ENCODE measurements at regions not wholly inside any gene's neighbourhood (a gene's known extent, or its start where the extent isn't known, plus 50 kb on each side); places are given as distances from the start of the nearest gene placed in this dataset.
"Not testable (repeated sequence)": the region's sequence is repeated elsewhere in the genome, so short reads cannot be mapped to it uniquely, and the experiment has no call there.

DNA sequence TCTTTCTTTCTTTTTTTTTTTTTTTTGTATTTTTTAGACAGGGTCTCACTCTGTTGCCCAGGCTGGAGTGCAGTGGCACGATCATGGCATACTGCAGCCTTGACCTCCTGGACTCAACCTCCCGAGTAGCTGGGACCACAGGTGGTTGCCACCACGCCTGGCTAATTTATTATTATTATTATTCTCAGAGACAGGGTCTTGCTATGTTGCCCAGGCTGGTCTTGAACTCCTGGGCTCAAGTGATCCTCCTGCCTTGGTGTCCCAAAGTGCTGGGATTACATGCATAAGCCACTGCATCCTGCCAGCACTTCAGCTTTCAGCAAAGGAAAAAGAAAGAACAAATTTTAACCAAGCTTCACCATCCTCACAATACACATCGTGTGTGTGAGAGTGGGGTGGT, 97.9 kb upstream of the SERBP1 start:
- DNase-seq (ENCODE audit: low read depth) = no peak

- no peak for DNase-seq (ENCODE audit: low read depth)
These were observed 99.9 kb upstream of the SERBP1 start for GRCh38 chr1:67530071-67530470.

DNA sequence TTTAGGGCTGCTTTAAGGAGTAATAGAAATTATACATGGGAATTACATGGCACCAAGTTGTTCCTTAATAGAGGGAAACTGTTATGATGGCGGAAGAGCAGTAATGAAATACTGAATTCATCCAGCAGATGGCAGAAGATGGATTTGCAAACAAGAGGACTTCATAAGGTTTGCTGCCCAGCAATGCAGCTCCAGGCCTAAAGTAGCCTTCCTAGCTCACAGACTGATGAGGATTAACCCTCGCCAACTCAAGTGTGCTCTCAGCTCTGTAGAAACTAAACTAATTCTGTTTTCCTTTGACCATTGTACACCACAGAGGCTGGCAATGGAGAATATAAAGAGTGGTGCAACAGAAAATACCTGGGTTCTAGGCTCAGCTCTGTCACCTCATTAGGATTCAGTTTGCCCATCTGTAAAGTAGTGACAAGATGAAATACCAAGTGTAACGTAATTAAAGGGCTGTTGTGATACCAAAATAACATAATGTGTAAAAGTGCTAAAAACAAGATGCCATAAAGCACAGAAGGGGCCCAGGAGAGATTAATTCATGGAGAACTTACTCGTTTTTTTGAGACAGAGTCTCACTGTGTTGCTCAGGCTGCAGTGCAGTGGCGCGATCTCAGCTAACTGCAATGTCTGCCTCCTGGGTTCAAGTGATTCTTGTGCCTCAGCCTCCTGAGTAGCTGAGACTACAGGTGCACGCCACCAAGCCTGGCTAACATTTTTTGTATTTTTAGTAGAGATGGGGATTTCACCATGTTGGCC, 102.4 kb upstream of the SERBP1 start:
- DNase-seq (ENCODE audit: low read depth) = peak; percentile 86

DNA sequence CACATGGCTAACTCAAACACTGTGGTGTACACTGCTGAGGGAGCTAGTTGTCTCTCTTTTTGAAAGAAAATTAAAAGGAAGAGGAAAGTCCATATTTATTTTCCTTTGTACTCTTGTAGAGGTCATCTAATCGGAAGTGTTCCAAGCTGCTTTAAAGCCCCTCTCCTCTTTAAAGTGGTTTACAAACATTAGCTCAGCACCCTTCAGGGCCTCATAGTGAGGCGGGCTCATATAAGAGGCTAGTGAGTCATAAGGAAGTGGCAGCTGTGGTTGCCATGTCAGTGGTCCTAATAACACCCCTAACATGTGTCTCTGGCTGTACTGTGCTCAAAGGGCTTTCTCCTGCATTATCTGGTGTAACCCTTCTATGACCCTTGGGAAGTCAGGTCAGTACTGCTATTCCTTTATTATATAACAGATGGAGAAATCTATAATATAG, 104.4 kb upstream of the SERBP1 start:
- peak; percentile 75 for DNase-seq (ENCODE audit: low read depth)

DNA sequence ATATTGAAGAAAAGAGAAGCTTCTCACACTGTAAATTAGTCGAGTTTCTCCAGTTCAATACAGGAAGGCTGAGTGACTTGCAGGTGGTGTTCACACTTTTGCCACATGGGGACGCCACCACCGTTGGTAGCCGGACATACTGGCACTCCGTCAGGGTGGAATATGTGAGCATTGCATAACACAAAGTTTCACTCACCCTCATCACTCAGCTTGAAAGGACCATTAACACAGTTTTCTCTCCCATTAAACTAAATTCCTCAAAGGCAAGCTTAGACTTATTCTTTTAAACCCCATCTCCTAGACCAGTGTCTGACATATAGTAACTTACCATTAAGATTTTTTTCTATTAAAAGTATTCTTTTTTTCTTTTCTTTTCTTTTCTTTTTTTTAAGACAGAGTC, 105.3 kb upstream of the SERBP1 start:
- DNase-seq (ENCODE audit: low read depth) = peak; percentile 88

- no peak for DNase-seq (ENCODE audit: low read depth)
These were observed 106.9 kb upstream of the SERBP1 start for GRCh38 chr1:67536957-67537666.

GRCh38 chr1:67537667-67538018, 107.4 kb upstream of the SERBP1 start:
- no peak for DNase-seq (ENCODE audit: low read depth)

DNA sequence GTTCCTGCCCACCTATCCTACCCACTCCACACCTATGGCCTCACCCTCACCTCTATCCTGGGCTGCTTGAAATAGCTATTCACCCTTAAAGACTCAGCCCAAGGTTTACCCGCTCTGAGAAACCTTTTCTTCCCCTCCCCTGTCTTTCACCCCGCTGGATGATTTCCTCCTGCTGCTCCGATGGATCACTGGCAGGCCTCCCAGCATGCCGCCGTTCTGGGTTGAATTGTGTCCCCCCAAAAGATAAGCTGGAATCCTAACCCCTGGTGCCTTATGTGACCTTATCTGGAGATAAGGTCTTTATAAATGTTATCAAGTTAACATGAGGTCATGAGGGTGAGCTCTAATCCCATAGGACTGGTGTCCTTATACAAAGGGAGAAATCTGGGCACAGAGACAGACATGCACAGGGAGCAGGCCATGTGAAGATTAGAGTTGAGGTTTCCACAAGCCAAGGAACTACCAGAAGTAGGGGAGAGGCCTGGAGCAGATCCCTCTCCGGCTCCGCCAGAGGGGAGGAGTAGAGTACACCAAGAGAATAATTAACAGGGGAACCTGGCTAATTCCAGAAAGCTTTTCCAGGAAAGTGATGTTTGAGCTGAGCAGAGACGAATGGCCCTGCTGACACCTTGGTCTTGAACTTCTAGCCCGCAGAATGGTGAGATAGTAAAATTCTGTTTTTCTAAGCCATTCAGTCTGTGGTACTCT, 110.0 kb upstream of the SERBP1 start:
- DNase-seq (ENCODE audit: low read depth) = no peak

DNA sequence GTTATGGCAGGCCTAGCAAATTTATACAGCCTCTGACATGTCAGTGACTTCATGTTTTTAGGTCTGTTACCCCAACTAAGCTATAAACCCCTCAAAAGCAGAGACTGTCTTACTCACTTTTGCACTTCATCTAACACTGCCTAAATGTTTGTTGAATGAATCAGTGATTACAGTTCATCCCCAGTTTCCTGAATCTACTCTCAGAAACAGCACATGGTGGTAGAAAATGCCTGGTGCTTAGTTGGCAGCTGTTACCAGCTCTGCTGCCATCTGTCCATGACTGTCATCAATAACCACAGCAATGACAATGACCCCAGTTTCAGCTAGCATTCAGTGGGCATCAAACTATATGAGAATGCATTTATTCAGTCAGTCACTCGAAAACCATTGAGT, 110.5 kb upstream of the SERBP1 start:
- DNase-seq (ENCODE audit: low read depth) = peak; percentile 76

- DNase-seq (ENCODE audit: low read depth) = no peak
These were observed 112.5 kb upstream of the SERBP1 start for GRCh38 chr1:67542747-67543146.

- DNase-seq (ENCODE audit: low read depth) = no peak
These were observed 114.7 kb upstream of the SERBP1 start for GRCh38 chr1:67544921-67545320.

GRCh38 chr1:67545364-67545763, 115.2 kb upstream of the SERBP1 start:
- no peak for DNase-seq (ENCODE audit: low read depth)

DNA sequence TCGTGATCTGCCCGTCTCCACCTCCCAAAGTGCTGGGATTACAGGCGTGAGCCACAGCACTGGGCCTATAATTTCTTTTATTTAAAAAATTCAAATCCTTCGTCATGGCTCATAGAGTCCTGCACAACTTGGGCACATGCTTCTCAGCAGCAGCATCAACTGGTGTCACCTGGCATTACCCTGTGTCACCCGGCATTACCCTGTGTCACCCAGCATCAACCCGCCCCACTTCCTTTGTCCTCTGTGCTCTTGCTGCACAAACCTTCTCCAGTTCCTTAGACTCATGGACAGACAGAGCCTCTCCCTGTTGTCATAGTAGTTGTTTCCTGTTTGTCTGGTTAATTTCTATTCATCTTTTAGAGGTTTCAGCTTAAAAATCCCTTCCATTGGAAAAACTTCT, 121.2 kb upstream of the SERBP1 start:
- no peak for DNase-seq (ENCODE audit: low read depth)

- DNase-seq (ENCODE audit: low read depth) = no peak
These were observed 122.1 kb upstream of the SERBP1 start for GRCh38 chr1:67552336-67552759.

GRCh38 chr1:67554204-67554603, 124.0 kb upstream of the SERBP1 start:
- not testable (repeated sequence) for DNase-seq (ENCODE audit: low read depth)

DNA sequence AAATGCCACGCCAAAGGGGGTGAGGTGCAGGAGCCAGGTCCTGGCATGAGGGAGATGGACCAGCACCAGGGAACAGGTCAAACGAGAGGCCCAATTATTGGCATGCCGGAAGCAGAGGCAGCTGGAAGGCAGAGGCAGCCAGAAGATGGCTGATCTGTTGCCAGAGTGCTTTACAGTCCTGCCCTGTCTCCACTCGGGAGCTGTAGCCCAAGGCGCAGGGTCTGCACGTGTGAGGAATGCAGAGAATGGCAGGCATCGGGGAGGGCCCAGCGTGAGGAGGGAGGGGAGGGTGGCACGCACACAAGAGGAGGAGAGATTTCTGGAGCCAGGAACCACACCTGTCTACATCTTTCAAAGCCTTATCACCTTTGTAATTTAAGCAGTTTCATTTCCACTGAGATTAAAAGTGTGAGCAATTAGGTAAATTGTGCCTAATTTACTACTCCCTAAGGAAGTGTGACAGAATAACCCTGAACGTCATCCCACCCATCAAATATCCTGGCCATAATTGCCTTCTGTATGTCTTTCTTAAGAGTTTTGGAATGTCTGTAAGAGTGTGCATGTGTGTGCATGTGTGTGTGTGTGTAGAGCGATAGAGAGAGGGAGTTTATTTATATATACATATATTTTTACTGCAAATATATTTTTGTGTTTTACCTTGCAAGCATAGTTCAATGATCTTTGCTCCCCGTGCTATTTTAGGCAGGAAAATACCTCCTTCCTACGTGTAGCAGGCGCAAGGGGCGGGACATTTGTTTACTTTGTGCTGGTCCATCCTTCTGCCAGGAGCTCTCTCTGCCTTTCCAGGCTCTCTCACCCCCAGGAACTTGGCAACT, 125.5 kb upstream of the SERBP1 start:
- DNase-seq (ENCODE audit: low read depth) = no peak

GRCh38 chr1:67556297-67556900, 126.2 kb upstream of the SERBP1 start:
- no peak for DNase-seq (ENCODE audit: low read depth)

- DNase-seq (ENCODE audit: low read depth) = peak; percentile 93
These were observed 127.1 kb upstream of the GADD45A start for GRCh38 chr1:67557696-67558448.

DNA sequence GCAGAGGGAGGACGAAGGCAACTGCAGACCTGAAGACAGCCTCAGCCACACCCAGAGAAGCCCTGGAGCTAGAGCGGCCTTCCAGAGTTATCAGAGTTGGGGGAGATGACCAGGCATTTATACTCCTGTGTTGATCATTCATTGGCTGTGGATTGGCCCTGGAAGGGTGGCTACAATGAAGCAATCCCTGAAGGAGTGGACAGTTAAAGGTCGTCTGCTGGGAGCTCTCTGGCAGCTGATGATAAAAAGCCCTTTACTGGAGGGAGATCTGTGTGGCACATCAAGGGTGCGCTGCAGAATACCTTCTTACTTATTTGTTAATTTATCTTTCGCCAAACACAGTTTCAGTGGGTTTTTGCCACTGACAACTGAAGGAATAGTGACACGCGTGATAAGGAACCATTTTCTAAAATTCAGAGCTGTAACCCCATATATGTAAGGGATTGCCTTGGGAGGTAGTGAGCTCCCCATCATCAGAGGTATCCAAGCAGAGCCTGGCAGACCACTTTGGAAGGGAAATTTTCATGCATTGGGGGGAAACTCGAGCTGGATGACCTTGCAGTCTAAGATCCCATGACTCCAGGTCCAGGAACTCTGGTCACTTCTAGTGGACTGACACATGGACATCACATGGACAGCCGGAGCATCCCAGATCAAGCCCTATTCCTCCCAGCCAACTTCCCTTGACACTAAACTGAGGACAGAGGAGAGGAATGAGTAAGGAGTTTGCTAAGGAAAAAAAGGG, 126.4 kb upstream of the GADD45A start:
- peak; percentile 52 for DNase-seq (ENCODE audit: low read depth)
